Osteocyte (in vitro differentiated cells): ENCODE measurements at regions not wholly inside any gene's neighbourhood (a gene's known extent, or its start where the extent isn't known, plus 50 kb on each side); places are given as distances from the start of the nearest gene placed in this dataset.
"Not testable (repeated sequence)": the region's sequence is repeated elsewhere in the genome, so short reads cannot be mapped to it uniquely, and the experiment has no call there.

ENCODE experiments used
- DNase-seq: peaks from one replicate; pipeline ENCODE4 v3.0.0; 2021; ENCODE audit warnings: mixed read lengths; ENCODE audit not compliant: unreplicated experiment; ENCODE audit errors: extremely low spot score
- H3K27ac Mint-ChIP-seq: one replicate; pipeline ENCODE4 v1.8.0; 2021; ENCODE audit warnings: mild to moderate bottlenecking, mixed read lengths; ENCODE audit not compliant: unreplicated experiment
- H3K27me3 Mint-ChIP-seq: one replicate; pipeline ENCODE4 v1.8.0; 2021; ENCODE audit warnings: mixed read lengths; ENCODE audit not compliant: unreplicated experiment
- H3K36me3 Mint-ChIP-seq: one replicate; pipeline ENCODE4 v1.8.0; 2021; ENCODE audit warnings: mixed read lengths; ENCODE audit not compliant: unreplicated experiment
- H3K4me1 Mint-ChIP-seq: one replicate; pipeline ENCODE4 v1.8.0; 2021; ENCODE audit warnings: mixed read lengths; ENCODE audit not compliant: unreplicated experiment
- H3K4me3 Mint-ChIP-seq: one replicate; pipeline ENCODE4 v1.8.0; 2021; ENCODE audit warnings: mild to moderate bottlenecking, moderate library complexity, mixed read lengths; ENCODE audit not compliant: unreplicated experiment
- H3K9me3 Mint-ChIP-seq: one replicate; pipeline ENCODE4 v1.8.0; 2021; ENCODE audit warnings: mixed read lengths; ENCODE audit not compliant: unreplicated experiment
- TF ChIP-seq, protein P1 (sequence below): fragments of 200-600 bp; sonication (generic); IDR thresholded peaks from 2 replicates; pipeline ENCODE4 v1.5.0; 2021; ENCODE audit warnings: antibody characterized with exemption, mild to moderate bottlenecking, moderate library complexity

DNA sequence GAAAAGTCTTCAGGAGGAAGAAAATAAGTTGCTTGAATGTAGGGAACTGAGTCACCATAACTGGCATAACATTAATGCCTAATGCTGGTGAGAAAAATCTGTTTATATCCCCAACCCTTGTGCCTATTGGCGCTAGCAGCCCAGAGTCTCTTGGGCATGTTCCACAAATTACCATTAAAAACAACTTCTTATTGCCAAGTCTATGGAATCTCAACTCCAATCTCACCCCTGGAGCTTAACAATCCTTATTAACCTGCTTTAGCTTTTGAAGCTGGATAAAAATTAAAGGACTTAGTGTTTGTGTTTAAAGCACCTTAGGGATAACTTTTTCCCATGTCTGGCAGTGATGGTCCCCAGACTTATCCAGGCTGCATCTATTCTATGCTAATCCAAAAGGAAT, 143.0 kb downstream of the APIP start:
- Mint-ChIP-seq H3K27ac (no peak overlapping the region), H3K4me1 (no peaks in the 10 kb centered on the region), H3K27me3 (no peaks in the 10 kb centered on the region), H3K4me3 (no peak overlapping the region), H3K36me3 (peaks cover 23% of the 10 kb centered on the region), H3K9me3 (peaks cover 15% of the 10 kb centered on the region)
- no peak for DNase-seq
- TF ChIP-seq, protein P1, sequence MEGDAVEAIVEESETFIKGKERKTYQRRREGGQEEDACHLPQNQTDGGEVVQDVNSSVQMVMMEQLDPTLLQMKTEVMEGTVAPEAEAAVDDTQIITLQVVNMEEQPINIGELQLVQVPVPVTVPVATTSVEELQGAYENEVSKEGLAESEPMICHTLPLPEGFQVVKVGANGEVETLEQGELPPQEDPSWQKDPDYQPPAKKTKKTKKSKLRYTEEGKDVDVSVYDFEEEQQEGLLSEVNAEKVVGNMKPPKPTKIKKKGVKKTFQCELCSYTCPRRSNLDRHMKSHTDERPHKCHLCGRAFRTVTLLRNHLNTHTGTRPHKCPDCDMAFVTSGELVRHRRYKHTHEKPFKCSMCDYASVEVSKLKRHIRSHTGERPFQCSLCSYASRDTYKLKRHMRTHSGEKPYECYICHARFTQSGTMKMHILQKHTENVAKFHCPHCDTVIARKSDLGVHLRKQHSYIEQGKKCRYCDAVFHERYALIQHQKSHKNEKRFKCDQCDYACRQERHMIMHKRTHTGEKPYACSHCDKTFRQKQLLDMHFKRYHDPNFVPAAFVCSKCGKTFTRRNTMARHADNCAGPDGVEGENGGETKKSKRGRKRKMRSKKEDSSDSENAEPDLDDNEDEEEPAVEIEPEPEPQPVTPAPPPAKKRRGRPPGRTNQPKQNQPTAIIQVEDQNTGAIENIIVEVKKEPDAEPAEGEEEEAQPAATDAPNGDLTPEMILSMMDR: no peak

DNA sequence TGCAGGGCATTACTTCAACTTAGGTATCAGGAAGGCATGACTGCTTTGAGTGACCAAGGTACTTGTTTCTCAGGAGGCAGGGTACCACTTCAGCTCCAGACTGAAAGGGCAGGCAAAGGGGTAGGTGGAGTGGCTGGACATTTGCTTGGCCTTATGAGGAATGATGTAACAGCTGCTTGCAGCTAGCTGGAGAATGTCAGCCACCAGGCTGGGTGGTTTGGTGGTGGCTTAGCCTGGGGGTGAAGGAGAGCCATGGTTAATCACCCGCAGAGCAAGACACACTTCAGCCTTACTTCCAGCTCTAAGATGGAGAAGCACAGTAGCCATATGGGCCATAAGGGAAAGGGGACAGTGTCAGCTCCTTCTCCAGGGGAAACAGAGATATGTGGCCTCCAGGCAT, 146.1 kb downstream of the APIP start:
- no peak overlapping the region for H3K27ac Mint-ChIP-seq
- DNase-seq: no peak
- H3K27me3 Mint-ChIP-seq: peaks cover 3% of the 10 kb centered on the region
- H3K36me3 Mint-ChIP-seq: peaks cover 31% of the 10 kb centered on the region
- TF ChIP-seq, protein P1: no peak
- peaks cover 13% of the 10 kb centered on the region for H3K9me3 Mint-ChIP-seq
- no peak overlapping the region for H3K4me3 Mint-ChIP-seq
- H3K4me1 Mint-ChIP-seq: no peaks in the 10 kb centered on the region

DNA sequence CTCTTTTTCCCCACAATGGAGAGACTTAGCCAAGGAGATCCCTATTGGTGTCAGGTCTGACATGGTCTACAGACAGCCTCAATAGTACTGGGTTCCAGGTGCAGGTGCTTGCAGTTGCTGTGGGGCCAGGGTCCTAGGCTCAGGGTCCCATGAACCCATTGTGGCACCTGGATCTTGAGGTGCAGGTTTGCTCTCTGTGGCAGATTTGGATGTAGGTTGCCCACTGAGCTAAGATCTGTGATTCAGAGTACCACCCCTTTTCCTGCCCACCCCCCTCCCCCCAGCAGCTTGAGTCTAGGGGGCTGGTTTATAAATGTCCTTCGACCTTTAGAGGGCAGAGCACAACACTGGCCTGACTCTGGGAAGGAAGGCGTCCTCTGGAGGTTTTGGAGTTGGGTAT, 147.0 kb downstream of the APIP start:
- DNase-seq: no peak
- peaks cover 3% of the 10 kb centered on the region for H3K27me3 Mint-ChIP-seq
- H3K36me3 Mint-ChIP-seq: peaks cover 27% of the 10 kb centered on the region
- H3K4me3 Mint-ChIP-seq: no peak overlapping the region
- no peaks in the 10 kb centered on the region for H3K4me1 Mint-ChIP-seq
- no peak overlapping the region for H3K27ac Mint-ChIP-seq
- H3K9me3 Mint-ChIP-seq: peaks cover 16% of the 10 kb centered on the region
- TF ChIP-seq, protein P1: no peak

DNA sequence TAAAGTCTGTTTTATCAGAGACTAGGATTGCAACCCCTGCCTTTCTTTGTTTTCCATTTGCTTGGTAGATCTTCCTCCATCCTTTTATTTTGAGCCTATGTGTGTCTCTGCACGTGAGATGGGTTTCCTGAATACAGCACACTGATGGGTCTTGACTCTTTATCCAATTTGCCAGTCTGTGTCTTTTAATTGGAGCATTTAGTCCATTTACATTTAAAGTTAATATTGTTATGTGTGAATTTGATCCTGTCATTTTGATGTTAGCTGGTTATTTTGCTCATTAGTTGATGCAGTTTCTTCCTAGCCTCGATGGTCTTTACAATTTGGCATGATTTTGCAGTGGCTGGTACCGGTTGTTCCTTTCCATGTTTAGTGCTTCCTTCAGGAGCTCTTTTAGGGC, 141.7 kb downstream of the EHF start:
- H3K4me3 Mint-ChIP-seq, H3K4me1 Mint-ChIP-seq, DNase-seq, H3K27ac Mint-ChIP-seq, H3K27me3 Mint-ChIP-seq: not testable (repeated sequence)
- H3K9me3 Mint-ChIP-seq: peaks cover 18% of the 10 kb centered on the region
- H3K36me3 Mint-ChIP-seq: peaks cover 44% of the 10 kb centered on the region

DNA sequence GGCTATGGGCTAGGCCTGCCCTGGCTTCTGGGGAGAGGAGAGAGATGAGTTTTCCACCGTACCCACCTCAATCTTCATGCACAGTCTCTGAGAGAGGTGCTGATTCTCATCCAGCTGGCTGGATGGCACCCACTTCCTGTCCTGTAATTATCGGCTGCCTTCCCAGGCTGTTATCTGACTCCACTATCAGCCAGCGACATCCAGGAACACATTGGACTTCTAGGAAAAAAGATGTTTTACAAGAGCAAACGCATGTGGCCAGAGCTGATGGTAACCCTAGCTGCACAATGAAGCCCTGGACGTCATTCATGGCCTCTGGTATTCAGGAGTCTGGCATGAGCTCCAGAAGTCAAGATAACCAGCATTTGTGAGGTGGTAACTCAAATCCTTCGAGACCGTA, 137.4 kb downstream of the EHF start:
- TF ChIP-seq, protein P1: no peak
- Mint-ChIP-seq H3K4me1 (no peaks in the 10 kb centered on the region), H3K36me3 (peaks cover 46% of the 10 kb centered on the region), H3K9me3 (peaks cover 9% of the 10 kb centered on the region), H3K4me3 (no peak overlapping the region), H3K27ac (no peak overlapping the region), H3K27me3 (no peaks in the 10 kb centered on the region)
- DNase-seq: no peak

DNA sequence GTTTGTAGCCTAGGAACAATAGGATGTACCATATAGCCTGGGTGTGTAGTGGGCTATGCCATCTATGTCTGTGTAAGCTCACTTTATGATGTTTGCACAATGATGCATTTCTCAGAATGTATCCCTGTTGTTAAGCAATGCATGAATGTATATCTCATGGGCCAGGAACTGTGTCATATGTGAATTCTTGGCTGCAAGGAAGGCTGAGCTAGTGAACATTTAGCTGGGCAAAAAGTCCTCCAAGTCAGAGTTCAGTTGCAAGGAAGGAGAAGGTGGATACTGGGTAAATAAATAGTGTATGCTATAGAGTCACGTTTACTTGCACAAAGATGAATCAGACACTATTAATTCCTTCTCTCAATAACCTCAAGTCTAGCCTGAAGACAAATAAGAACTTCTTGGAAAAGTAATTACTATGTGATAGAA, 136.1 kb downstream of the EHF start:
- Mint-ChIP-seq H3K27me3 (no peaks in the 10 kb centered on the region), H3K4me1 (no peaks in the 10 kb centered on the region), H3K9me3 (peaks cover 7% of the 10 kb centered on the region), H3K36me3 (peaks cover 49% of the 10 kb centered on the region), H3K4me3 (no peak overlapping the region), H3K27ac (no peak overlapping the region)
- TF ChIP-seq, protein P1: no peak
- no peak for DNase-seq
